Fibroblast of gingiva (primary cell): ENCODE measurements at regions not wholly inside any gene's neighbourhood (a gene's known extent, or its start where the extent isn't known, plus 50 kb on each side); places are given as distances from the start of the nearest gene placed in this dataset.
"Not testable (repeated sequence)": the region's sequence is repeated elsewhere in the genome, so short reads cannot be mapped to it uniquely, and the experiment has no call there.

Source experiments
- DNase-seq: peaks from one replicate; pipeline ENCODE4 v3.0.0-alpha.2; 2011; ENCODE audit warnings: low read depth

- not testable (repeated sequence) for DNase-seq
Observed at GRCh38 chr15:62371683-62372082, 206.6 kb upstream of the C2CD4B start.

GRCh38 chr15:62377736-62378480, 212.8 kb upstream of the C2CD4B start:
- no peak for DNase-seq

GRCh38 chr15:62378772-62379498, 213.8 kb upstream of the C2CD4B start:
- DNase-seq: no peak

- no peak for DNase-seq
Observed at GRCh38 chr15:62380011-62380410, 214.9 kb upstream of the C2CD4B start.

GRCh38 chr15:62382046-62382445, 217.0 kb upstream of the C2CD4B start:
- no peak for DNase-seq

- DNase-seq: peak; percentile 75
Observed at GRCh38 chr15:62389885-62390790, 225.1 kb upstream of the C2CD4B start, which contains the start of gene TLN2. Gene TLN2, plus strand, starts transcription at chr15:62390550.

GRCh38 chr15:62390791-62391640, 225.9 kb upstream of the C2CD4B start:
- DNase-seq: peak; percentile 38

- DNase-seq: peak; percentile 52
Observed at GRCh38 chr15:62391641-62392262, 226.7 kb upstream of the C2CD4B start.

GRCh38 chr15:62392376-62392775, 227.3 kb upstream of the C2CD4B start:
- no peak for DNase-seq

- DNase-seq: no peak
Observed at GRCh38 chr15:62393196-62393595, 228.1 kb upstream of the C2CD4B start.

GRCh38 chr15:62394079-62394478, 229.0 kb upstream of the C2CD4B start:
- DNase-seq: peak; percentile 19

GRCh38 chr15:62400778-62401177, 235.7 kb upstream of the C2CD4B start:
- no peak for DNase-seq

- no peak for DNase-seq
Observed at GRCh38 chr15:62402687-62403086, 237.6 kb upstream of the C2CD4B start.

- peak; percentile 78 for DNase-seq
Observed at GRCh38 chr15:62403164-62403809, 238.2 kb upstream of the C2CD4B start.

- DNase-seq: no peak
Observed at GRCh38 chr15:62404194-62404985, 239.3 kb upstream of the C2CD4B start.

- DNase-seq: no peak
Observed at GRCh38 chr15:62406305-62406891, 241.3 kb upstream of the C2CD4B start.

- DNase-seq: no peak
Observed at GRCh38 chr15:62407216-62407615, 242.1 kb upstream of the C2CD4B start.

GRCh38 chr15:62407962-62408361, 242.9 kb upstream of the C2CD4B start:
- DNase-seq: no peak

GRCh38 chr15:62409466-62409865, 244.4 kb upstream of the C2CD4B start:
- DNase-seq: no peak
